GM12878 (cell line): ENCODE measurements at regions not wholly inside any gene's neighbourhood (a gene's known extent, or its start where the extent isn't known, plus 50 kb on each side); places are given as distances from the start of the nearest gene placed in this dataset.

Experiments
- ESRRA ChIP-seq: IDR thresholded peaks from 2 replicates; pipeline ENCODE4 v1.6.1; 2012; ENCODE audit warnings: mild to moderate bottlenecking, low read length, improper control_type of control experiment
- GATAD2B ChIP-seq: fragments of 450-650 bp; conservative IDR thresholded peaks from 2 replicates; pipeline ENCODE4 v1.6.1; 2017; ENCODE audit warnings: low read depth, mild to moderate bottlenecking, moderate library complexity
- NFYB ChIP-seq: IDR thresholded peaks from 2 replicates; pipeline ENCODE4 v1.6.1; 2011; ENCODE audit warnings: low read depth, mild to moderate bottlenecking, low read length, improper control_type of control experiment, moderate library complexity; ENCODE audit not compliant: insufficient read depth
- ZBED1 ChIP-seq: IDR thresholded peaks from 2 replicates; pipeline ENCODE4 v1.6.1; 2016; ENCODE audit warnings: borderline replicate concordance
- TF ChIP-seq, protein P1 (sequence below): fragments of 450-650 bp; formaldehyde crosslinking; IDR thresholded peaks from 2 replicates; pipeline ENCODE4 v1.4.0; 2020; ENCODE audit warnings: mild to moderate bottlenecking, moderate library complexity
- TF ChIP-seq, protein P2 (sequence below): fragments of 450-650 bp; IDR thresholded peaks from 2 replicates; pipeline ENCODE4 v1.6.1; 2016; ENCODE audit warnings: mild to moderate bottlenecking

DNA sequence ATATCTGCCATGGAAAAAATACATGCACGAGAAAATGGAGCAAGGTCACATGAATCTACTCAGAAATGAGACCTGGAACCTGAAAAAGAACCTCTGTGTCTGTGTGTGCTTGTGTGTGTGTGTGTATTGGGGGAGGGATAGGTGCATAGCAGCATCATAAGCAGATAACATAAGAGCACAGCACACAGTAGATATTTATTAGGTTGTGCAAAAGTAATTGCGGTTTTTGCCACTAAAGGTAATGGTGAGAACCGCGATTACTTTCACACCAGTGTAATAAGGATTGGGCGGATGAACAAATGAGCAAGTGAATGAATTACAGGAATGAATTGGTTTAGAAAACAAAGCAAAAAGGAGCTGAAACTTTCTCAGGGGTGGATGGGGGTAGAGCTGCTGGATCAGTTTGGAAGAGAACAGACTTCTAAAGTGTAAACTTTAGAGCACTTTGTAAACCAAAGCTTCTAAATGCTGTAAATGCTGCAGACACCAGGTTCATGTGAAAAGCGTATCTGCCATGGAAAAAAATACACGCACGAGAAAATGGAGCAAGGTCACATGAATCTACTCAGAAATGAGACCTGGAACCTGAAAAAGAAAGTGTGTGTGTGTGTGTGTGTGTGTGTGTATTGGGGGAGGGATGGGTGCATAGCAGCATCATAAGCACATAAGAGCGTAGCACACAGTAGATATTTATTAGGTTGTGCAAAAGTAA lies 156.9 kb downstream of the TOMM20 start (continued):
- TF ChIP-seq, protein P1, sequence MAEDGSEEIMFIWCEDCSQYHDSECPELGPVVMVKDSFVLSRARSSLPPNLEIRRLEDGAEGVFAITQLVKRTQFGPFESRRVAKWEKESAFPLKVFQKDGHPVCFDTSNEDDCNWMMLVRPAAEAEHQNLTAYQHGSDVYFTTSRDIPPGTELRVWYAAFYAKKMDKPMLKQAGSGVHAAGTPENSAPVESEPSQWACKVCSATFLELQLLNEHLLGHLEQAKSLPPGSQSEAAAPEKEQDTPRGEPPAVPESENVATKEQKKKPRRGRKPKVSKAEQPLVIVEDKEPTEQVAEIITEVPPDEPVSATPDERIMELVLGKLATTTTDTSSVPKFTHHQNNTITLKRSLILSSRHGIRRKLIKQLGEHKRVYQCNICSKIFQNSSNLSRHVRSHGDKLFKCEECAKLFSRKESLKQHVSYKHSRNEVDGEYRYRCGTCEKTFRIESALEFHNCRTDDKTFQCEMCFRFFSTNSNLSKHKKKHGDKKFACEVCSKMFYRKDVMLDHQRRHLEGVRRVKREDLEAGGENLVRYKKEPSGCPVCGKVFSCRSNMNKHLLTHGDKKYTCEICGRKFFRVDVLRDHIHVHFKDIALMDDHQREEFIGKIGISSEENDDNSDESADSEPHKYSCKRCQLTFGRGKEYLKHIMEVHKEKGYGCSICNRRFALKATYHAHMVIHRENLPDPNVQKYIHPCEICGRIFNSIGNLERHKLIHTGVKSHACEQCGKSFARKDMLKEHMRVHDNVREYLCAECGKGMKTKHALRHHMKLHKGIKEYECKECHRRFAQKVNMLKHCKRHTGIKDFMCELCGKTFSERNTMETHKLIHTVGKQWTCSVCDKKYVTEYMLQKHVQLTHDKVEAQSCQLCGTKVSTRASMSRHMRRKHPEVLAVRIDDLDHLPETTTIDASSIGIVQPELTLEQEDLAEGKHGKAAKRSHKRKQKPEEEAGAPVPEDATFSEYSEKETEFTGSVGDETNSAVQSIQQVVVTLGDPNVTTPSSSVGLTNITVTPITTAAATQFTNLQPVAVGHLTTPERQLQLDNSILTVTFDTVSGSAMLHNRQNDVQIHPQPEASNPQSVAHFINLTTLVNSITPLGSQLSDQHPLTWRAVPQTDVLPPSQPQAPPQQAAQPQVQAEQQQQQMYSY (CRISPR knock-in tag): no peak
- TF ChIP-seq NFYB: no peak
- TF ChIP-seq, protein P2, sequence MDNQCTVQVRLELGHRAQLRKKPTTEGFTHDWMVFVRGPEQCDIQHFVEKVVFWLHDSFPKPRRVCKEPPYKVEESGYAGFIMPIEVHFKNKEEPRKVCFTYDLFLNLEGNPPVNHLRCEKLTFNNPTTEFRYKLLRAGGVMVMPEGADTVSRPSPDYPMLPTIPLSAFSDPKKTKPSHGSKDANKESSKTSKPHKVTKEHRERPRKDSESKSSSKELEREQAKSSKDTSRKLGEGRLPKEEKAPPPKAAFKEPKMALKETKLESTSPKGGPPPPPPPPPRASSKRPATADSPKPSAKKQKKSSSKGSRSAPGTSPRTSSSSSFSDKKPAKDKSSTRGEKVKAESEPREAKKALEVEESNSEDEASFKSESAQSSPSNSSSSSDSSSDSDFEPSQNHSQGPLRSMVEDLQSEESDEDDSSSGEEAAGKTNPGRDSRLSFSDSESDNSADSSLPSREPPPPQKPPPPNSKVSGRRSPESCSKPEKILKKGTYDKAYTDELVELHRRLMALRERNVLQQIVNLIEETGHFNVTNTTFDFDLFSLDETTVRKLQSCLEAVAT: peak; percentile 86
- TF ChIP-seq ZBED1: peak; percentile 62; the same call in 1 of the 2 replicates
- TF ChIP-seq GATAD2B: peak; percentile 88
- no peak for TF ChIP-seq ESRRA
